ENCODE measurements at regions not wholly inside any gene's neighbourhood (a gene's known extent, or its start where the extent isn't known, plus 50 kb on each side); places are given as distances from the start of the nearest gene placed in this dataset.

DNA sequence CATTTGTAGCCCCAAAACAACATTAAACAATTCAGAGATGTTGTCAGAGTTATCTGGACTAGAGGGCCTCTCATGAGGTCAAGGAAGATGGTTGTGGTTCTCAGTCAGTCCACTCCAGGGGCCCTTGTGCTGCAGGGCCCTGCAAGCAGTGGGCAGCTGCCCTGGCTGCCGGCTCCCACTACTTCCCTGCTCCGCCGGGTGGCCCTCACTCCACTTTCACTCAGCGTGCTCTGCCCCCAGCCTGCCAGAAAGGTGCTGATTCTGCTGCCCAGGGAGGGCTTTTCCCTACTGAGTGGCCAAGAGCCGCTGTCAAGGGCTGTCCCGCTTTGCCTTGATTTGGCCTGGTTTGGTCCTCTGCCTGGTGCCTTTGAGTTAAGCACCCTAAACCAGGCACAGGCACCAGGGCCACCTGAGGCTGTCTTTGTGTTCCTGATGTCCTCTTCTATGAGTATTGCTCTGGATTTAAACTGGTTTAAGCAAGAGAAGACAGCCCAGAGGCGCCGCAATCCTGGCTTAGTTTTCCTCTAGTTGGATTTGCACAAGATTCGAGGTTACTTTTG lies 117.2 kb downstream of the GADD45G start:
- no peak for DNase-seq (ENCODE audit: low read depth, low spot score)

DNA sequence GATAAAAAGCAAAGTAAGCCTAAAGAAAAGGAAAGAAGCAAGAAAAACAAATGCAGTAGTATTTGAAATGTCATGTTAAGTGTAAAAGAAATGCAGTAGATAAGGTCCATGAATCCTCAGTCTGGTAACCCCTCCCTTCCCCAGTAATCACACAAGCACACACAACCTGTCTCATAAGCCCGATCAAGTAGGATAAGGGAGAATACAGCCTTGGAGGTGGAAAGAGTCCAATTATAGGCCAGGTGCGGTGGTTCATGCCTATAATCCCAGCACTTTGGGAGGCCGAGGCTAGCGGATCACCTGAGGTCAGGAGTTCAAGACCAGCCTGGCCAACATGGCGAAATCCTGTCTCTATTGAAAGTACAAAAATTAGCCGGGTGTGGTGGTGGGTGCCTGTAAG lies 117.9 kb downstream of the GADD45G start:
- DNase-seq (ENCODE audit: low read depth, low spot score) = no peak

DNA sequence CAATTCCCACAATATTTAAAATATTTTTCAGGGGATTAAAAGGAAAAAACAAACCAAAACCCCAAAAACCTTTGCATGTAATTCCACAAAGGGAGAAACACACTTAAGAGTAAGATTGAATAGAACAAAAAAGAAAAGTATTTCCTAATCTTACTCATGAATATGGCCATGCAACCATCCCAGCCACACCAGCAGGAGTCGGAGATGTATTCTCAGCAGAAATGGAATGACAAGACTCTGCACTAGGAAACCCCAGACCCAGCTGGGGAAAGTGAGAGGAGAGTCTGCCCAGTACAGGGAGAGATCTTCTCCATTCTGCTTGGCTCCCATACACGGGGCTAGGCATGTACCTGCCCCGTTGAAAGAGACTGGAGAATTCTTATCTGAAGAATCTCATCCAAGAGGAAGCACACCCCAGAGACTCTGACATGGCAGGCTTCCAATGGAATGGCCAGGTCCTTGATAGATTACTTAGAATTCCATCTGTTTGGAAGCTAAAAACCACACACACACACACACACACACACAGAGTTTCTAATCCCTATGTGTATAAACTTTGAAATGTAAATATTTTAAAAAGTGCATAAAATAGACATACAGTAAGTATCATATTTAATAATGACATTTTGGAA lies 118.8 kb downstream of the GADD45G start:
- no peak for DNase-seq (ENCODE audit: low read depth, low spot score)

DNA sequence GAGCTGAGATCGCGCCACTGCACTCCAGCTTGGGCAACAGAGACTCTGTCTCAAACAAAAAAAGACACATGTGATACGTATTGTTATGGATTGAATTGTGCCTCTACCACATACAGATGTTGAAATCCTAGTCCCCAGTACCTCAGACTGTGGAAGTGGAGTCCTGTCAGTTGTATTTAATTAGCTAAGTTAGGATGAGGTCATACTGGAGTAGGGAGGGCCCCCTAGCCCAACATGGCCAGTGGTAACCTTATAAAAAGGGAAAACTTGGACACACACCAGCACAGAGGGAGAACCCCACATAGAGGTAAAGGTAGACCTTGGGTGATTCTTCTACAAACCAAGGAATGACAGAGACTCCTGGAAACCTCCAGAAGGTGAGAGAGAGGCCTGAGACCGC lies 119.8 kb downstream of the GADD45G start:
- no peak for DNase-seq (ENCODE audit: low read depth, low spot score)

DNA sequence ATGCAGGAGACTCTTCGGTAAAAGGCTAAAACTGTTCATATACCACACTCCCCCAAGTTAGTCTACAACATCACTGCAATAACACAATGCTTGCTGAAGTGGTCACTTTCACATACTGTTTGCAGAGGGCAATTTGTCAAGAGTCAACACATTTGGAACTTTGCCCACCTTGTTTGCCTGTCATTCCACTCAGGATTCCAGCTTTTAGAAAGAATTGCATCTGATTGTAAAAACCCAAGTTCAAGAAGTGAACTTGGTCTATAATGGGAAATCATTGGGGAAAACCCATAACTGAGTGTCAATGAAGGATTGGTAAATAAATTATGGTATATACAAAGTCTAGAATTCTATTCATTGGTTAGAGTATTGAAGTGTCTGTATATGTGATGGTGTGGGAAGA lies 120.5 kb downstream of the GADD45G start:
- no peak for DNase-seq (ENCODE audit: low read depth, low spot score)

DNA sequence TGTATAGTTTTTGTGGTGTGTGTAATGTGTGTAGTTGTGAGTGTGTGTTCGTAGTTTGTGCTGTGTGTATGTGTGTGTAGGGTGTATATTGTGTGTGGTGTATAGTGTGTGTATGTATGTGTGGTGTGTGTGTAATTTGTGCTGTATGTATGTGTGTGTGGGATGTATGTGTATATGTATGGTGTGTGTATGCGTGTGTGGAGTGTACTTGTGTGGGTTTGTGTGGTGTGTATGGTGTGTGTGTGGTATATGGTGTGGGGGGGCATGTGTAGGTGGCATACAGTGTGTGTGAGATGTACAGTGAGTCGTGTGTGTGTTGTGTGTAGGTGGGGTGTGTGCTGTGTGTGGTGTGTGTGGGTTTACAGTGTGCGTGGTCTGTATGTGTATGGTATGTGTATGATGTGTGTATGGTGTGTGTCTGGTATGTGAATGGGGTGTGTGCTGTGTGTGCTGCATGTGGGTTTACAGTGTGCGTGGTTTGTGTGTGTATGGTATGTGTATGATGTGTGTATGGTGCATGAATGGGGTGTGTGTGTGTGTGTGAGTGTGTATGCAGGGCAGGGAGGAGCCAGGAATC lies 125.2 kb downstream of the GADD45G start:
- DNase-seq (ENCODE audit: low read depth, low spot score) = no peak

DNA sequence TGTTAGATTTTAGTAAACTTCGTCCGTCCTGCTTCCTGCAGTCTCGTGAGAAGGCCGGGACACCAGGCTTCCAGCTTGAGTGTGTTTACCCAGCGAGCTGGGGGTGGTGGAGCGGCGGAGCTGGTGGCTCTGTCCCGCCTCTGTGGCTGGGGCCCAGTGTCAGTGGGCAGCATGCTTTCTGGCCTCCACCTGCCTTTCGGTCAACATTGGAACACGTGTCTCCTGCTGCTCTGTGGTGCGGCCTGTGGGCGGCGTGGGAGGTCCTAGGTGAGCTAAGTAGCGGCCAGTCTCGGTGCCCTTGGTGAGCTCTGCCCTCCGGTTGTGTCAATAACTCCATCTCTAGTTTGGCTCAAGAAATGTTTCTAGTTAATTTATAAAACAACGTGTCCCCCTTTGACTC lies 125.9 kb downstream of the GADD45G start:
- no peak for DNase-seq (ENCODE audit: low read depth, low spot score)

DNA sequence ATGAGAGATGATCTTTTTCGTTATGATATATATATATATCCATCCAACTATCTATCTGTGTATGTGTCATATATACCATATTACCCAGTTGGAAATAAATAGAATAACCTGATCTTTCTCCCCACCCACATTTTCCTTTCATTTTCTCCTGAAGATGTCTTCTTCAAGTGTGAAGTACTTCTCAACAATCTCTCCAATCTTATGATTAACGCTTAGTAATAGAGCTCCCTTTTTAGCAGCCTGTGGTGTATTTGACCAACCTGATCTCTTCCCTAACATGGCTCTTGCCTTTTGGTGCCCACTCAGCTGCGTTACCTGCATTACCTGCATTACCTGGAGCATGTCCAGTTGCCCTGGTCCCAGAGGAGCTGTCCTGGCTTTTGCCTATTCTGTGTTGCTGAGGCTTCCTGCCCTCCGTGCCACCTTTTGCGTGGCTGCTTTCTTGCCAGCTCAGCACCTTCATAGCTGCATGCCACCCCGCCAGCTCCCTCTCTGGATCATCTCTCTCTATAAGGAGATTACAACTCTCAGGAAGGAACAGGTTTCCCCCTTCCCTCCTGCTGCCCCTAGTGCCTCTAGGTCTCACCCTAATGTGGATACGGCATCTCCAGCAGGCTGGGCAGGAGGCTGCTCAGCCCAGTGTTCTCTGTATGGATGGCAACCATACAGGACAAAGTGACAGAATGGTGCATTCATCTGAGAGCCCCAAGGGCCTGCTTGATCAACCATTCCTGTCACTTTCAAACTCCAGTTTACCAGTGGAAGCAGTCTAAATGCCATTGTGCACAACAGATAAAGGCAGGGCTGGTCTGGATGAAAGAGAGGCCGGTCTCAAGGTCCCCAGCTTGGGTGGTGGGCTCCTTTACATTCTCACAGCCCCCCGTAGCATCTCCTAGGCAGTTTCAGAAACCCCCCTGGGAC lies 126.7 kb downstream of the GADD45G start:
- no peak for DNase-seq (ENCODE audit: low read depth, low spot score)

DNA sequence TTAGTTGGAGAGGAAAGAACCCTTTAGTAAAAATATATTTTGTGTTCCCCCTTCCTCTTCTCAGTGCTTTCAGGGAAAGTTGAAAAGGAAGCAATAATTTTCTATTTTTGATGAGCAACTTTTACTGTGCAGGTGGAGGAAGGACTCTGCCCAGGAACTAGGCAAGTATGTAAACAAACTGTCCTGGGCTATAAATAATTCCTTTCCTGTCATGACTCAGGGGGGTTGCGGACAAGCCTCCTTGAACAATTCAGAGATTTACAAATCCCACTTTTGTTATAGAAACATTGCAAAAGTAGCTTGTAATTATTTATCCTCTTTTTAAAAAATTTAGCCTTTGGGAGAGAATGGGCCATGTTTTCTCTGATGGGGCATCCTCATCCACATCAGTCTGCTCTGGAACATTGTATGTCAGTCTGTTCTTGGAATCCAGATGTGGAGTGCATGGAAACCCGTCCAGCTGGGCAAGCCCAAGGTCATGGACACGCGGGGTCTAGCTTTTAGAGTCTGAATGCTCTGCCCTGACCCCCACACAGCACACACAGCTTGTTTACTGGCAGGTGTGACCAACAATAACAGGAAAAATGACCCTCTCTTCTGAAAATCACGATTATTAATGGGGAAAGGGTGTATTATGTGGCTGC lies 127.6 kb downstream of the GADD45G start:
- no peak for DNase-seq (ENCODE audit: low read depth, low spot score)

DNA sequence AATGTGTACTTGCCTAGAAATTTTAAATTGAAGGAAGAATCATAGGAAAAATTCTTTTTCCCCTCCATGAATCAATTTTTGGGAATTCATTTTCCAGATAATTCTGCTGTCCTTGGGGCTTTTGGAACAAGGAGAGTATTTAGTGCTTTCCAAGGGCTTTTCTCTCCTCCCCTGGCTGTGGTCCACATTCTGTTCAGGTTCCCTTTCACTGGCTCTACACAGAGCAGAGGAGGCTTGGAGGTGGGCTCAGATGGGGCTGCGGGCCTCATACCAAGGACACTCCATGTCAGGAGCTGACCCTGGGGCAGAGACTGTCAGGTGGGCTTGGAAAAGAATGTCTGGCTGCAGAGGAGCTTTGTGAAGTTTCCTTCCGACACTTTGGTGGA lies 128.1 kb downstream of the GADD45G start:
- no peak for DNase-seq (ENCODE audit: low read depth, low spot score)

DNA sequence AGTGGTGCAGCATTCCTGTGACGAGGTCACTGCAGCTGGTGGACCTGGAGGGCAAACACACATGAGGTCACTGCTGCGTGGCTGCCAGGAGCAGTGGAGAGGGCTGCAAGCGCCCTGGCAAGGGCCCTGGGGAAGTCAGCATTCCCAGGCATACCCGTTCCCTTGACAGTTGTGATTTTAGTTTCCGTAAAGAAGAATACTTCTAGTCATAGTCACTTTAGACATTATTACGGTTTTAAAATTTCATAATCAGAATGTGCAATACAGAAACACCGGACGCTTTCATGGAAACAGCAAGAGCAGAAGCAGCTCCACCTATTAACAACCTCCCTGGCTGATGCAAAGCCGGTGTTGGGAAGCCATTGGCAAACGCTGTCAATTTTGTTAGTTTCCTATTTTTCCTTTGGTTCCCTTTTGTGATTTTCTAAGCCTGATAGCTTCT lies 129.8 kb downstream of the GADD45G start:
- no peak for DNase-seq (ENCODE audit: low read depth, low spot score)

DNA sequence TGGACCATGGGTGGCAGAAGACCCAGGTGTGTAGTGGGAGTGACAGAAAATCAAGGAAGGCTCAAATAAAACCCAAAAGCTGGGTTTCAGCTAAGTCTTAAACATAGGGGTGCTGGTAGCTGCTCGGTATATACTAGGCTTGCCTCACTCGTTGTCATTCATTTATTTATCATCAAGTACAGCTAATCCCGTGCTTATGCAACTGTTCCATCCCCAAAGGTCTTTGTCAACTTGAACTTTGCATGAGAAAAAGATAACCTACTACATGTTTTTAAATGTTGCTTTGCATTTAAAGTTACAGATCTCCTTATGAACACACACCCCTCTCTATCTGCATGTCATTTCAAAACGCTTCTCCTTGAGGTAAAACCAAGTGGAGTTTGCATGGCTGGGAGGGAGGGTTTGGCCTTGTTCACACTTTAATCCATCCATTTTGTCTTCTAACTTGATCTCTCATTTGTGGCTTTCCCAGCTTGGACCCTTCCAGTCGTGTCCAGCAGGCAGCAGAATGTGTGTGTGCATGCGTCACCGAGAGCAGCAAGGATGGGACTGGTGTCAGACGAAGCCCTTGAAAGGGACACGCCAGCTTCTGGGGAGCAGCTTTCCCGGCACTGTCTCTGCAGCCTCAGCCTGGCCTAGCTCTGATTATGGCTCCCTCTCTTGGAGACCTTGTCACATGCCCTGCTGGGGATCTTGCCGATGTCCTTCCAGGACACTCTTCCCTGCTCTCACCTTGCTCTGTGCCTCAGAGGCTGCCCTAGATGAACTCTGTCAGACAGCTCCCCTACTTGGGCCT lies 133.5 kb downstream of the GADD45G start:
- DNase-seq (ENCODE audit: low read depth, low spot score) = no peak

DNA sequence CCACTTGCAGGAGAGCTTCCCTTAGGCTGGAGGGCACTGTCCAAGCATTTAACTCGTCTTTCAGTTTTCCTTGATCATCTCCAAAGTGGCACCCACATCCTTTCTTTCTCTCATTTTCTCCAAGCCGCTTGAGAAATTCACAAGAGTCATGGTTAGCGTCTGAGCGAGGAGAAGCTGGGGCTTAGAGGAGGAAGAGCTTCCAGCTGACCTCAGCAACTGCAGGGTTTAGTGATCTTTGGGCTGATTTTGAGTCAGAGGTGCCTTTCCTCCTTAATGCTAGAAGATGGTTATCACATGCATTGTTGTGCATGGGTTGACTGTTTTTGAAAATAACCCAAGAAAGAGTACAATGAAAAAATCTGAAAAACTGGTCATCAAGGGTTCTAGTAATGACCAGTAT lies 134.7 kb downstream of the GADD45G start:
- no peak for DNase-seq (ENCODE audit: low read depth, low spot score)

DNA sequence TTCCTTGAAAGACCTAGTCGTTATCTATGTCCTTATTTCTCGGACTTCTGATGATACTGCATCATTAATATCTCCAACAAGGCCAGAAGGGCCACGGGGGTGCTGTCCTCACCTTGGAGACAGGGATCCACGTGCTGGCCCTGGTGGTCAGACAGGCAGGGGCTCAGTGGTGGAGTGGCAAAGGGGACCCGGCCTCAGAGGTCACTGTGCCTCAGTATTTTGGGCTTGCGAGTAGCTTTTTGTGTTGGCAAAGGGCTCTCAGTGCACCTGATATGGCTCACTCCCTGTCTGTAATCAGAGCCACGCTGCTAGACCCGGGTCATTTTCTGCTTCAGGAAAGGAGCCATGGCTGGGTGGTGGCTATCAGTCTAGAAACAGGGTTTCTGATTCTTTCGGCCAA lies 135.1 kb downstream of the GADD45G start:
- no peak for DNase-seq (ENCODE audit: low read depth, low spot score)

DNA sequence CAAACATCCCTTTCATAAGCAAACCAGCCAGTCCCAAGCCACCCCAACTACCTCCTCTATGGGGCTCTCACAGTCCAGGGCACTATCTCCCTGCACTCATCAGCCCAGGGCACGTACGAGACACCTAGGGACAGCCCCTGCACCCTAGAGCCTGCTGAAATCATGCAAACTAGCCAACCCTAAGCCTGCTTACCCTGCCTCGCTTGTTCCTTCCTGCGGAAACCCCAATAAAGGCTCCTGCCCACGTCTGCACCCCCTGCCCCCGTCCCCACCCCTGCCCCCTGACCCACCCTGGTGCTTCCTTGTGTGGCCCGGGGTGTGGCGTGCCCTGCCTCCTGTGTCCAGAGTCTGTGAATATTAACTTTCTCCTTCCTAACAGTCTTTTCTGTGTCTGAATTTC lies 135.9 kb downstream of the GADD45G start:
- DNase-seq (ENCODE audit: low read depth, low spot score) = no peak

DNA sequence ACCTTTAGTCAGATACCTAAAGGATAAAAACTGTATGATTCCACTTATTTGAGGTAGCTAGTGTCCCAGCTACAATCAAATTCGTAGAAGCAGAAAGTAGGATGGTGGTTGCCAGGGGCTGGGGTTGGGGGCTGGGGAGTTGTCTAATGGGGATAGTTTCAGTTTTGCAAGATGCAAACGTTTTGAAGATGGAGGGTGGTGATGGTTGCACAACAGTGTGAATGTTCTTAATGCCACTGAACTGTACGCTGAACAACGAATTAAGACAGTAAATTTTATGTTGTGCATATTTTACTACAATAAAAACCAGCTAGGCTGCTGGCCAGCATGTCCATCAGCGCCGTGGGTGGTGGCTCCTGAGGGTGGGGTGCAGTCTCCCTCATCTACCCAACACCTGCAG lies 137.8 kb downstream of the GADD45G start:
- no peak for DNase-seq (ENCODE audit: low read depth, low spot score)

DNA sequence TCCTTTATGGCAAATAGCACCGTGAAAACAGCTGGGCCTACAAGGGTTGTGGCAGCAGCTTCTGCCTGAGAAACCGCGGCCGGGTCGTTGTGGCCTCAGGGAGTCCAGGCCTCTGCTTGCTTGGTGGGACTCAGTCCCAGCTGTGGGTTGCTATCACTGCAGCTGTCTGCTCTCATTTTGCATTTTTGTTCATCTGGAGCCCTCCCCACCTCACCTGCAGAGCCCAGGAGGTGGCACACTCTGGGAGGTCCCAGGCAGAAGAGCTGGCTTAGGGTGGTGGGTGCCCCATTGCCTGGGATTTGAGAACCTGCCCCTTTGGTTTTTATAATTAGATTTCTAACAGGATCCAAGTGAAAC lies 138.4 kb downstream of the GADD45G start:
- DNase-seq (ENCODE audit: low read depth, low spot score) = no peak

DNA sequence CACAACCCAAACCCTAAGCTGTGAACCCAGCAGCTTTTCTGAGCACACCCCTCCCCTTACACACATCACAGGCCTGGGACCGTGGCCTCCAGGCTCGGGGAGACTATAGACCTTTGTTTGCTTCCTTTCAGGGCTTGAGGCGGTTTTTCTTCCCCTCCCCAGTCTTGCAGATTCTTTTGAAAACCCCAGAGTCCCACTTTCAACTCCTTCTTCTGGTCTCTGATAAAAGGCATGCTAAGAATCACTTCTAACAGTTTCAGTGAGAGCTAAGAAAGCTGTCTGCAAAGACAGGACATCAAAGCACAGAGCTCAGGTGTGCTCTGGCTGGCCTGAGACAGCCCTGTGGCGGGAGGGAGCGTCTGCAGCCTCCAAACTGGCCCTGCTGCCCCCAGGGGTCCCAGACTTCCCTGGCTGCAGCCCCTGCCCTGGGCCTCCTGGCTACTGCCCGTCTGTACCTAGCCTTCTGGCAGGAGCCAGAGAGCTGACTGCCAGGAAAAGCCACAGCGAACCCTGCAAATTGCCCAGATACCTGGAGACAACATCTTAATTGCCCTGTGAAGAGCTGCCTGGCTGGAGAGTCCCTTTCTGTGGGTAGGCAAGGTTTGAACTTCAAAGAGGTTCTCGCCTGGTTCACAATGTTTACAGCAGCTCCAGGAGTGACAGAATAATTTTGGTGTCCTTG lies 138.9 kb downstream of the GADD45G start:
- peak; percentile 11 for DNase-seq (ENCODE audit: low read depth, low spot score)

DNA sequence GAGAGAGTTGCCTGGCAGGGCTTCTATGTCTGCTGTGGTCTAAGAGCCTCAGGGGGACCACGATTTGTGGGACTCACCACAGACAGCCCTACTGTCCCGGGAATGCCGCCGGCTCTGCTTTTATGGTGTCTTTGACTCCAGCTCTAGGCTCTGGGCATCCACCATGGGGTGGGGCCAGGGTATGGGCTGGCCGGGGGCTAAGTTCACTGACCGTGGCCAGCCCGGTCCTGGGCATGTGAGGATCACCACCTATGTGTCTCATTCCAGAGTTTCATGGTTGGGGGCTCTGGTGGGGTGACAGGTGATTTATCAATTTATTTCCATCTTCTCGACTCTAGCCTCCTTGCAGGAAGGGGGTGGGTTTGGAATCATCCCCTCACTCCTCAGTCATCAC lies 139.4 kb downstream of the GADD45G start:
- no peak for DNase-seq (ENCODE audit: low read depth, low spot score)

DNA sequence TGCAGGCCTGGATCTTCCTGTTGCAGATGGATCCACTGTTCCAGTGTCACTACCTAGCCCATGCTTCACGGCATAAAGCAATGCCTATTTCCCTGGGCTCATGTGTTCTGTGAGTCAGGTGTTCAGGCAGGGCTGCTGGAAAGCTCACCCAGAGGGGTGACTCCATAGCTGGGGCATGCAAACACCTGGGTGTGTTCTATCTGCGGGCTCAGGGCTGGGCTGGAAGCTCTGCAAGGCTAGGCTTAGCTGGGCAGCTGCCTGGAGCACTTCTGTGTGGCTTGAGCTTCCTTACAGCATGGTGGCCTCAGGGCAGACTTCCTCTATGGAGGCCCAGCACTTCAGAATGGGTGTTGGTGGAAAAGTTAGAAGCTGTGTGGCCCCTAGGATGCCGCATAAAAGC lies 139.9 kb downstream of the GADD45G start:
- no peak for DNase-seq (ENCODE audit: low read depth, low spot score)
